OCI-LY3 (cell line): ENCODE measurements at regions not wholly inside any gene's neighbourhood (a gene's known extent, or its start where the extent isn't known, plus 50 kb on each side); places are given as distances from the start of the nearest gene placed in this dataset.

Experiments
- EZH2phosphoT487 ChIP-seq: fragments of 200-600 bp; shearing (Covaris generic); IDR thresholded peaks from 2 replicates; pipeline ENCODE4 v1.6.1; 2018; ENCODE audit warnings: antibody characterized with exemption, mixed run types, low read depth
- TF ChIP-seq, protein P1 (sequence below): fragments of 200-600, 300-600 bp; sonication (generic); IDR thresholded peaks from 2 replicates; pipeline ENCODE4 v1.5.1; 2014; ENCODE audit warnings: antibody characterized with exemption, low read length, low read depth

DNA sequence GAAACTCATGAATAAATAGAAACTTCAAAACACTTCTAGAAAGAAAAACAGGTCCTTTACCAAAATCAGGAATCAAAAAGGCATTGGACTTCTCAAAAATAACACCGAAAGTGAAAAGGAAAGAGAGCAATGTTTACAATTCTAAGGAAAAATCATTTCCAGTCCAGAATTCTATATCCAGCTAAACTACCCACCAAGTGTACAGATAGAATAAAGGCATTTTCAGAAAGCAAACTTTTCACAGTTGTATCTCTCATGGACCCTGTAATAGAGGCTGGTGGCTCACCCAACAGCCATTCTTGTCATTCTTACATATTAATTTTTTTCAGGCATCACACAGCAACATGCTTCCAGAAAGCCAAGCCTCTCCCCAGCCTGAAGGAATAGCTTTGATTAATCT, 63.7 kb downstream of the FOXD1 start:
- TF ChIP-seq, protein P1, sequence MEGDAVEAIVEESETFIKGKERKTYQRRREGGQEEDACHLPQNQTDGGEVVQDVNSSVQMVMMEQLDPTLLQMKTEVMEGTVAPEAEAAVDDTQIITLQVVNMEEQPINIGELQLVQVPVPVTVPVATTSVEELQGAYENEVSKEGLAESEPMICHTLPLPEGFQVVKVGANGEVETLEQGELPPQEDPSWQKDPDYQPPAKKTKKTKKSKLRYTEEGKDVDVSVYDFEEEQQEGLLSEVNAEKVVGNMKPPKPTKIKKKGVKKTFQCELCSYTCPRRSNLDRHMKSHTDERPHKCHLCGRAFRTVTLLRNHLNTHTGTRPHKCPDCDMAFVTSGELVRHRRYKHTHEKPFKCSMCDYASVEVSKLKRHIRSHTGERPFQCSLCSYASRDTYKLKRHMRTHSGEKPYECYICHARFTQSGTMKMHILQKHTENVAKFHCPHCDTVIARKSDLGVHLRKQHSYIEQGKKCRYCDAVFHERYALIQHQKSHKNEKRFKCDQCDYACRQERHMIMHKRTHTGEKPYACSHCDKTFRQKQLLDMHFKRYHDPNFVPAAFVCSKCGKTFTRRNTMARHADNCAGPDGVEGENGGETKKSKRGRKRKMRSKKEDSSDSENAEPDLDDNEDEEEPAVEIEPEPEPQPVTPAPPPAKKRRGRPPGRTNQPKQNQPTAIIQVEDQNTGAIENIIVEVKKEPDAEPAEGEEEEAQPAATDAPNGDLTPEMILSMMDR, result no peak
- TF ChIP-seq EZH2phosphoT487, result no peak
